Mammary epithelial cell (primary cell): ENCODE measurements at regions not wholly inside any gene's neighbourhood (a gene's known extent, or its start where the extent isn't known, plus 50 kb on each side); places are given as distances from the start of the nearest gene placed in this dataset.

Experiments
- EZH2 ChIP-seq: IDR thresholded peaks from 2 replicates; pipeline ENCODE4 v1.6.1; 2012; ENCODE audit warnings: low read length, inconsistent platforms, borderline replicate concordance
- TF ChIP-seq, protein P1 (sequence below), 2 donors: IDR thresholded peaks in 1 of 2; conservative IDR thresholded peaks in 1 of 2; 2 replicates each; pipeline ENCODE4 v1.5.1; 2011 to 2012; ENCODE audit warnings: inconsistent platforms in 2 of 2, low read length in 2 of 2, mild to moderate bottlenecking in 2 of 2, control low read depth in 1 of 2, low read depth in 1 of 2; ENCODE audit not compliant: insufficient read depth in 1 of 2; ENCODE audit errors: extremely low read depth in 1 of 2

DNA sequence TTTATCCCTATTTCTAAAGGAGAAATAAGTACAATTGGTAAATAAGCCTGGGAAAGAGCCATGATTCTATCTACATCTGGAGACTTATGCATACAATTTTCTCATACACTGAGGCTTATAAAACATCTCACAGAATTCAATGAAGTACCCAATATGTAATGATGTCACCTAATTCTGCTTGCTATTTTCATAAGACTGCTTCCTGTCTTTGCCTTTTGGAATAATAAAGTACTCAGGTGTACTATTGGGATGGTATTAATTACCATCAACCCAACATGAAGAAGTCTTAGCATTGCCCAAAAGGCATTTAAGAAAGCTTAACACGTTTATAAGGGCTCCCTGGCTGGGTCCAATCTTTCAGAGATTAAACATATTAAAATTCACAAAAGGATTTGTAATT lies 216.4 kb upstream of the TSHZ2 start:
- no peak for TF ChIP-seq EZH2
- TF ChIP-seq, protein P1, sequence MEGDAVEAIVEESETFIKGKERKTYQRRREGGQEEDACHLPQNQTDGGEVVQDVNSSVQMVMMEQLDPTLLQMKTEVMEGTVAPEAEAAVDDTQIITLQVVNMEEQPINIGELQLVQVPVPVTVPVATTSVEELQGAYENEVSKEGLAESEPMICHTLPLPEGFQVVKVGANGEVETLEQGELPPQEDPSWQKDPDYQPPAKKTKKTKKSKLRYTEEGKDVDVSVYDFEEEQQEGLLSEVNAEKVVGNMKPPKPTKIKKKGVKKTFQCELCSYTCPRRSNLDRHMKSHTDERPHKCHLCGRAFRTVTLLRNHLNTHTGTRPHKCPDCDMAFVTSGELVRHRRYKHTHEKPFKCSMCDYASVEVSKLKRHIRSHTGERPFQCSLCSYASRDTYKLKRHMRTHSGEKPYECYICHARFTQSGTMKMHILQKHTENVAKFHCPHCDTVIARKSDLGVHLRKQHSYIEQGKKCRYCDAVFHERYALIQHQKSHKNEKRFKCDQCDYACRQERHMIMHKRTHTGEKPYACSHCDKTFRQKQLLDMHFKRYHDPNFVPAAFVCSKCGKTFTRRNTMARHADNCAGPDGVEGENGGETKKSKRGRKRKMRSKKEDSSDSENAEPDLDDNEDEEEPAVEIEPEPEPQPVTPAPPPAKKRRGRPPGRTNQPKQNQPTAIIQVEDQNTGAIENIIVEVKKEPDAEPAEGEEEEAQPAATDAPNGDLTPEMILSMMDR (conservative IDR thresholded peaks at IDR 0.05 in 1 of 2, IDR thresholded peaks at IDR 0.05 in 1 of 2; ENCODE audit: extremely low read depth in 1 of 2, insufficient read depth in 1 of 2, low read depth in 1 of 2, low read length in 2 of 2): no peak
